IPS-18c (cell line): ENCODE measurements at regions not wholly inside any gene's neighbourhood (a gene's known extent, or its start where the extent isn't known, plus 50 kb on each side); places are given as distances from the start of the nearest gene placed in this dataset.

Experiments used
- H3K4me3 ChIP-seq: 2 replicates; pipeline ENCODE4 v1.7.0; 2013; ENCODE audit warnings: low read depth, mild to moderate bottlenecking, low read length, moderate library complexity; ENCODE audit not compliant: insufficient read depth
- H3K9me3 ChIP-seq: one replicate; pipeline ENCODE4 v1.6.1; 2013; ENCODE audit warnings: mild to moderate bottlenecking, low read length, moderate library complexity; ENCODE audit not compliant: control insufficient read depth, insufficient read depth

- Histone ChIP-seq H3K9me3 (peaks cover 2% of the 10 kb centered on the region), H3K4me3 (no peak overlapping the region)
Measured at GRCh38 chr9:115746496-115746895, 407.1 kb upstream of the PAPPA start.

GRCh38 chr9:115747731-115748130 lies 405.9 kb upstream of the PAPPA start:
- H3K9me3 ChIP-seq: no peaks in the 10 kb centered on the region
- no peak overlapping the region for H3K4me3 ChIP-seq

- H3K4me3 ChIP-seq: no peak overlapping the region
- H3K9me3 ChIP-seq: no peaks in the 10 kb centered on the region
Measured at GRCh38 chr9:115756736-115757135, 396.9 kb upstream of the PAPPA start.

- Histone ChIP-seq H3K9me3 (no peaks in the 10 kb centered on the region), H3K4me3 (no peak overlapping the region)
Measured at GRCh38 chr9:115757461-115757860, 396.1 kb upstream of the PAPPA start.

- no peak overlapping the region for H3K4me3 ChIP-seq
- no peaks in the 10 kb centered on the region for H3K9me3 ChIP-seq
Measured at GRCh38 chr9:115758441-115758840, 395.1 kb upstream of the PAPPA start.

GRCh38 chr9:115759426-115759825 lies 394.2 kb upstream of the PAPPA start:
- H3K9me3 ChIP-seq: no peaks in the 10 kb centered on the region

GRCh38 chr9:115764645-115765044 lies 388.9 kb upstream of the PAPPA start:
- H3K9me3 ChIP-seq: no peaks in the 10 kb centered on the region
- H3K4me3 ChIP-seq: no peak overlapping the region

More at GRCh38 chr9:115759426-115759825, 394.2 kb upstream of the PAPPA start:
- H3K4me3 ChIP-seq: no peak overlapping the region

- no peaks in the 10 kb centered on the region for H3K9me3 ChIP-seq
- no peak overlapping the region for H3K4me3 ChIP-seq
Measured at GRCh38 chr9:115765060-115765459, 388.5 kb upstream of the PAPPA start.

GRCh38 chr9:115766370-115766955 lies 387.1 kb upstream of the PAPPA start:
- no peaks in the 10 kb centered on the region for H3K9me3 ChIP-seq

GRCh38 chr9:115770521-115770920 lies 383.1 kb upstream of the PAPPA start:
- H3K4me3 ChIP-seq: no peak overlapping the region
- H3K9me3 ChIP-seq: no peaks in the 10 kb centered on the region

More at GRCh38 chr9:115766370-115766955, 387.1 kb upstream of the PAPPA start:
- no peak overlapping the region for H3K4me3 ChIP-seq

- Histone ChIP-seq H3K9me3 (no peaks in the 10 kb centered on the region), H3K4me3 (no peak overlapping the region)
Measured at GRCh38 chr9:115775659-115776058, 377.9 kb upstream of the PAPPA start.

GRCh38 chr9:115777610-115778009 lies 376.0 kb upstream of the PAPPA start:
- Histone ChIP-seq H3K4me3 (no peak overlapping the region), H3K9me3 (no peaks in the 10 kb centered on the region)

GRCh38 chr9:115781070-115781736 lies 372.4 kb upstream of the PAPPA start:
- H3K9me3 ChIP-seq: no peaks in the 10 kb centered on the region
- H3K4me3 ChIP-seq: no peak overlapping the region

- Histone ChIP-seq H3K9me3 (no peaks in the 10 kb centered on the region), H3K4me3 (no peak overlapping the region)
Measured at GRCh38 chr9:115786321-115786720, 367.3 kb upstream of the PAPPA start.

- no peaks in the 10 kb centered on the region for H3K9me3 ChIP-seq
Measured at GRCh38 chr9:115790520-115790919, 363.1 kb upstream of the PAPPA start.

GRCh38 chr9:115794921-115795475 lies 358.6 kb upstream of the PAPPA start:
- Histone ChIP-seq H3K4me3 (no peak overlapping the region), H3K9me3 (no peaks in the 10 kb centered on the region)

More at GRCh38 chr9:115790520-115790919, 363.1 kb upstream of the PAPPA start:
- H3K4me3 ChIP-seq: no peak overlapping the region

- Histone ChIP-seq H3K4me3 (no peak overlapping the region), H3K9me3 (no peaks in the 10 kb centered on the region)
Measured at GRCh38 chr9:115799734-115800133, 353.9 kb upstream of the PAPPA start.

GRCh38 chr9:115804206-115804605 lies 349.4 kb upstream of the PAPPA start:
- Histone ChIP-seq H3K9me3 (no peaks in the 10 kb centered on the region), H3K4me3 (no peak overlapping the region)
